CD4-positive, alpha-beta T cell treated with Interferon gamma for 1 hour (primary cell): ENCODE measurements at regions not wholly inside any gene's neighbourhood (a gene's known extent, or its start where the extent isn't known, plus 50 kb on each side); places are given as distances from the start of the nearest gene placed in this dataset.
"Not testable (repeated sequence)": the region's sequence is repeated elsewhere in the genome, so short reads cannot be mapped to it uniquely, and the experiment has no call there.

Experiments
- DNase-seq: peaks from one replicate; pipeline ENCODE4 v3.0.0-alpha.2; 2020

DNA sequence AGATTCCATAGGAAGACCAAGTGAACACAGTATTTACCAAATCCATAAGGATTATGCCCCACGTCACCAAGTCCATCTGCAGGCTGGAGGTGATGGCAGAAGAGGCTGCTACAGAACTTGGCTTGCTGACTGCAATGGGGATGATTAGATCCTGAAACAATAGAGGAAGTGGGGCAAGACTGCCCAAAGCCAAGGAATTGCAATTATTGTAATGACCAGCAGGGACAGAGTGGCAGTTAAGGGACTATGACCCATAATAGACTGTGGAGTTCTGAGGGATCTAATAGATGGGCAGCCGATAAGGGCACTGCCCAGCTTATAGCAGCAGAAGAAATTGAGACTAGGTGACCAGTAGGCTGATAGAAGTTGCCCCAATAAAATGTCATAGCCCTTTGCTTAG lies 108.4 kb downstream of the MINAR1 start:
- DNase-seq: no peak

DNA sequence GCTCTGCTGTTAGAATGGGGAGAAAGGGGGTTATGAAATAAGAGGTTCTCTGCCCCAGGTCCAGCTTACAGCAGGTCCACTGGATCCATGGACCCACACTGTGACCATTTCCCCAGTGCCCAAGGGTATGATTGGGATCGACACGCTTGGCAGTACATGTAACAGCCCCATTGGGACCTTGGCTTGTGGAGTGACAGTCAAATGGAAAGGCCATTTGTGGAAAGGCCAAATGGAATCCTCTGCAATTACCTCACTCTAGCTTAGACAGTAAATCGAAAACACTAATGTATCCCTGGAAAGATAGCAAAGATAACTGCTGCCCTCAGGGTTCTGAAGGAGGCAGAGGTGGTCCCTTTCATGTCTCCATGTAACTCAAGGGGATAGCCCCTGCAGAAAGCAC lies 109.1 kb downstream of the MINAR1 start:
- no peak for DNase-seq

DNA sequence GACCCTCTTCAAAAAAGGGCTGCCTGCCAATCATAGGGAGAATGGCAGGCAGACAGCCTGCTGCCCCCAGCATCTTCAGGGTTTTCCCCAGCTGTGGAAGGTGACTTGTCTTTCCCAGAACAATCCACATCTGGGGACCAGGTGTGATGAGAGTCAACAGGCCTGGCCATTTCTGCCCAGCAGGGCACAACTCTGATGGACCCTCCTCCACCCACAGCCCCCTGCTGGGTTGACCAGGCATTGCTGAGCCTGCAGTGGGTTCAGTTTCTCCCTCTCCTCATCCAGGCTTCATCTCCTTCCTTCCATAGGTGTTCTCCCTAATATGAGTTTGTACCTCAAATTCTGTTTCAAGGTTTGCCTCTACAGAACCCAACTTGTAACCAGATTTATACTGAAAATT lies 111.0 kb downstream of the MINAR1 start:
- DNase-seq: no peak

DNA sequence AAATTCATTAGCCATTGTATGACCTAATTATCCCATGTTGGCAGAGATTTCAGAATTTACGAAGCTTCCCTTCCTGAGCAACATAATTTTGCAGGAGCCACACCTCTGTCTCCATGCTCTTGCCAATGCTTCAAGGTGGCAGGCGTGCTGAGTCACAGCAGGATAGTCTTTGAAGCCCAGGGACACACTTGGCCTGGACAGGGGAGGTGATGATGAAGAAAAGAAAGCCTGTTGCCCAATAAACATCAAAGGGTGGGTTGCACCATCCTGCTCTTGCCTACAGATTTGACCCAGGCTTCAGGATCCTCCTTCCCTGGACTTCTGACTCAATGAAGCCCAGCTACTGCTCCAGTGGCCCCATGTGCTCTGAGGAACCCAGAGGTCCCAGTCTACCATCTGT lies 117.1 kb downstream of the MINAR1 start:
- no peak for DNase-seq

DNA sequence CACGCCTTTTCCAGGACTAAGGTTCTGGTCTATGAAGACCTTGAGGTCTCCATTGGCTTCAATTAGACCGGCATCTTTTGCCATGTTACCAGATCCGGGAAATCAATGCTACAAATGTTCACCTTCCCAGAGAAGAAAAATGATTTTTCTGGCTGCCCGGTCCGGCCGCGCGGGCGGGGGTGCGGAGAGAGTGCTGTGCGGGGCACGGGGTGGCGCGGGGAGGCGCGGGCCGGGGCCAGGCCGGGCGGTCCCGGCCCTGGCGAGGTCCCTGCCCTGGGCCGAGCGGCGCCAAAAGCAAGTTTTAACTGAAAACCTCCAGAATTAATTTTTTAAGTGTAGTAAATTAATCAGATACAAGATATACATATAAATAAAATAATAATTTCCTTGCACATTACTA lies 128.2 kb downstream of the MINAR1 start:
- DNase-seq: no peak

DNA sequence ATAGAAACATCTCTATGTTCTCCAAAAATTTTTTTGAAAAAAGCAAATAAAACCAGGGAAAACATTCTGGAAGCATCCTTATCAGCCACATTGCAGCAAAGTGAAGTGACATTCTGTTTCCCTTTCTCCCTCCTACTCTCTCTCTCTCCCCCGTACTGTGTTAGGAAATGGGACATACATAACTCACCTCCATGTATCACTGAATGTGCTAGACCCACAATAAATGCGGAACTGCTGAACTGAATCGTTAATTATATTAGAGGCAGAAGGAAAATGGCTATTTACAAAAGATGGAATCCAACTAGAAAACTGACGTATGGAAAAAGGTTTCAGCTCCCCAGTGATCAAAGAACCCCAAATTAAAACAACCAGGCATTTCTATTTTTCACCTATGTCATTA lies 129.8 kb downstream of the MINAR1 start:
- no peak for DNase-seq

DNA sequence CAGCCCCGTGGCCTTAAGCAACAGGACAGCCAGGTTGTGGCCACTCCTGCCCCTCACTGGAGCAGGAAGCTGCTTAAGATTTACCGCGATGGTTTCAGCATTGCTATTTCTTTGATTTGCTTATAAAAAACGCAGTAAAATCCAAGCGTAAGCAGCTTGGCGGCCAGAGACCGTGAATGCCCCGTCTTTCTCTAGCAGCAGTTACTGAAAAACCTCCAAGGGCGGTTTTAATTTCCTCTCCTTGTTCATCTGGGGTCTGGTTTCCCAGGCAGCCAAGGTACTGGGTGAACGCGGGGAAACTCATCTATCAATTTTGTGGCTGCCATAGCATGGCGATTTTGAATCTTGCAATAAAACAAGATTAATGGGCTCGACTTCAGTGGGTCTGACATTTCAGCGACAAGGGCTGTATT lies 130.3 kb downstream of the MINAR1 start:
- no peak for DNase-seq

DNA sequence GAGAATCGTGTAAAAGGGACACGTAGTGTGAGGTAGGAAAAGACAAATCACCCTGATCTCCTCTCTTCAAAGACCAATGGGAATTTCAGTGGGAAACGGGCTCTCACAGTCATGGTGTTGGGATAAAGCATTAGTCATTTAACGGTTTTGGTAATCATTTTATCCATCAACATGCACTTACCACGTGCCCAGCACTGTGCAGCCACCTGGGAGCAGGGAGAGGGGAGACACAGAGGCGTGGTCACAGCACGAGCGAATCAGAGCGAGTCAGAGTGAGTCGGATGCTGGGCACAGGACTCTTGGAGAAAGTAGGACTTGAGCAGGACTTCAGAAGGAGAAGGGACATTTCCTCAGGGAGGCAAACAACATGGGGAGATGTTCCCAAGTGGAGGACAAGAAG lies 130.8 kb downstream of the MINAR1 start:
- DNase-seq: no peak

DNA sequence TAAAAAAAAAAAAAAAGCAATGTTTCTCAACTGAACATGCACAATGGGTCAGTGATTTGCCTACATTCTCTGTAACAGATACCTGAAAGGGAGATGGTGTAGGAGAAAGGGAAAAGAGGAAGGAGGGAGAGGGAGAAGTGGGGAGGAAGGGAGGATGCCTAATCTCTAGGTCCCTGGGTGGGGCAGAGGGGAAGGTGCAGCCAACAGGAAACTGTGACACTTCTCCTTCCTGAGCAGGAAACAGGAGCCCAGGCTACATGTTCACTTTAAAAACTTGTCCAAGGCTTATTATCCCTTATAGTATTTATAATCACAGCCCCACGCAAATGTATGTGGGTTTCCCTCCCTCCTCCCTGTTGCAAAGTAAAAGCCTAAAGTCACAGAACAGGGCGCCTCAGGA lies 137.9 kb downstream of the MINAR1 start:
- DNase-seq: no peak

DNA sequence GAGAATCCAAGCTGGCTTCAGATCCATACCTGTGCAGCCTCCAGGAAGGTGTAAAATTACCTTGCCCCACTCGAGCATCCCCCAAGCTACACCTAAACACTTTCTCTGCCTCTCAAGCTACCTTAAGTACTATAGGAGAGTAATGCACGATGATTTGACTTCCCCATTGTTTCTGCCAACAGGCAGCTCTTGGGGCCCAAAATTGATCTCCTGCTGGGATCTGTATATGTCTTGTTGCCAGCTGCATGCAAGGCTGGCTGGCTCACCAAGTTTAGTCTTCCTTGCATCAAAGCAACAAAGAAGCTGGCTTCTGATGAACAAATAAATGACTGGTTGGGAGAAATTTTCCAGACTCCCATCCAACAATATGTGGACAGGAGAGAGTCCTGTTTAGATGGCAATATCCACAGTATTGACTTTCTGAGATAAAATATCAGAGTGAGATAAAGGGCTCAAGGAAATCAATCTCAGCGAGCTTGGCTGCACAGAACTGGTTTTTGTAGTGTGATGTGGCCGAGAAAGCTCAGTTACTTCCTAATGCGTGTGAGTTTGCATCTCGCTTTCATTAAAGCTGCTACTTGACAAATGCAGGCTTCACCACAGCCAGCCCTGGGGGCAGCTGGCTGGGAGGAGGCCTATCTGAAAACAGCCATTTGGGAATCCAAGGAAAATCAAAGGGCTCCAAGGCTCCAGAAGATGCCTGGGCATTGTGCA lies 140.7 kb downstream of the MINAR1 start:
- no peak for DNase-seq

DNA sequence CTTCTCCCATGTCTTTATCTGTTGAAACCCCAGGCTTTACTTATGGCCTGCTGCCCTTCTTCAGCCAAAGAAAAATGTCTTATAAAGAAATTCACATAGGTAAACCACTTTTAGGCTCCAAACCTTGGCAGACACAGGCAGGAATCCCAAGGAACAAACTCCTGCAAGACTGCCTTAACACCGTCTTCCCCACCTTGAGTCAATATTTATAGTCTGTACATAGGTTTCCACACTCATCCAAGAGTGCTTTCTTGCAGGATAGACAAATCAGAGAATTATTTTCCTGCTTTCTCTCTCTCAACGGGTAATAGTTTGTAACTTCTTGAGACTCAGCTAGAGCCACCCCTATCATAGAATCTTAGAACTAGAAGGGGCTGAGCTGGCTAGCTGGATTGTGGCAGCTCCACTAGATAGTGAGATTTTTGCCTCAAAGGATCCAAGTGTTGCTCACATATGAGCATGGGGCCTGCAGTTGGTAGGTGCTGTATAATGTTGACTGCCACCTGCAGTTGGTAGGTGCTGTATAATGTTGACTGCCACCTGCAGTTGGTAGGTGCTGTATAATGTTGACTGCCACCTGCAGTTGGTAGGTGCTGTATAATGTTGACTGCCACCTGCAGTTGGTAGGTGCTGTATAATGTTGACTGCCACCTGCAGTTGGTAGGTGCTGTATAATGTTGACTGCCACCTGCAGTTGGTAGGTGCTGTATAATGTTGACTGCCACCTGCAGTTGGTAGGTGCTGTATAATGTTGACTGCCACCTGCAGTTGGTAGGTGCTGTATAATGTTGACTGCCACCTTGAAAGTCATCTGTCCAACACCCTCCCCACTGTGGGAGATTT lies 142.5 kb downstream of the MINAR1 start:
- DNase-seq: not testable (repeated sequence)

DNA sequence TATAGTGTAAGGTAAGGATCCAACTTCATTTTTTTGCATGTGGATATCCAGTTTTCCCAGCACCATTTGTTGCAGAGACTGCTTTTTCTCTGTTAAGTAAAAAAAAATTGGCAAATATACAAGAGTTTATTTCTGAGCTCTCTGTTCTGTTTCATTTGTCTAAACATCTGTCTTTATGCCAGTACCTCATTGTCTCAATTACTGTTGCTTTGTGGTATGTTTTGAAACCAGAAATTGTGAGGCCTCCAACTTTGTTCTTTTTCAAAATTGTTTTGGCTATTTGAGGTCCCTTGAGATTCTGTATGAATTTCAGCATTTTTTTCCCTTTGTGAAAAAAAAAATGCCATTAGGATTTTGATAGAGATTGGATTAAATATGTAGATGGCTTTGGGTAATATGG lies 150.5 kb downstream of the MINAR1 start:
- DNase-seq: no peak

DNA sequence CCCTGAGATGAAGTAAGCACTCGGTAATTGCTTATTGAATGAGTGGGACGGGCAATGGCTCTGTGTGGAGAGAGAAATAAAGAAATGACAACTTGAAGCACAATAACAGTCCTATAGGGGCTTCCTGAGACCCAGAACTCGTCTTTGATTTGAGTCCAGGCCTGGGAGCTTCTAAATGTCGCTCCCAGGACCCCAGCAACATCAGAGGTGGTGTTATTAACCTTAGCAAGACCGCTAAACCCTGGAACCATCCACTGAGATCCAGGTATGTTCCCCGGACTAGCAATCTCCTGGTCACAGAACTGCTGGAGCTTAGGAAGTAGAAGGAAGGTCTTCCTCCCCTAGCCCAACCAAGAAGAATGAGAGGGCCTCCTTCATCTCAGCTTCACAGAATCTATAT lies 160.0 kb downstream of the MINAR1 start:
- no peak for DNase-seq

DNA sequence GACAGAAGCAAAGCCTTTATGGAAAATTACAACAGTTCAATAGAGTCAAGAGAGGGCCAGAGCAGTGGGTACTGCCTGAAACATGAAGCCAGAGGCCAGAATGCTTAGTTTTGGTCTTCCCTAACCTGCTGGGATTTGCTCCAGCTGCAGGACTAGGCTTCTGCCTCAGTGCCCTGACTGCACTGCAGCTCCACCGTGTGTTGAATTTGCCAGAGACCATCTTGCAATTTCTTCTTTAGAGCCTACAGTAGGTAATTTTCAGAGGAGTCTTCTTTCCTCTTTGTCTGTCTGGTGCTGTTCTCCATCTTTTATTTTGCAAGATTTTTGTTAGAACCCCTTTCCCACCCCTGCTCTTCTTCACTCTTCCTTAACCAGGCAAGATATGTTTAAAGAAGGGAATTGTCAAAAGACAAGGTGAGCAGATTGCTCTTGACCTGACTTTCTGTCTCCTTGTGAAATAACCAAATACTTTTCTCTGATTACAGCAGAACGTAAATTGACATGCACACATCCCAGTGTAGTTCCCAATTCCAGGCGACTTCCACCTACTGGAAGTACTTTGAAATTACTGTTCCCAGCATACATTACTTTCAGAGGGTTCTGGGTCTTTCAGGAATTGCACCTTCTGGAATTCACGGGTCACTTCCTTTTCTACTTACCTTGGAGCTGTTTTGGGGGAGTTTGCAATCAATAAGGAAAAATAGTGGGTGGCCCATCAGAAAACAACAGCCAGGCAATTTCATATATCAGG lies 161.2 kb downstream of the MINAR1 start:
- DNase-seq: no peak

DNA sequence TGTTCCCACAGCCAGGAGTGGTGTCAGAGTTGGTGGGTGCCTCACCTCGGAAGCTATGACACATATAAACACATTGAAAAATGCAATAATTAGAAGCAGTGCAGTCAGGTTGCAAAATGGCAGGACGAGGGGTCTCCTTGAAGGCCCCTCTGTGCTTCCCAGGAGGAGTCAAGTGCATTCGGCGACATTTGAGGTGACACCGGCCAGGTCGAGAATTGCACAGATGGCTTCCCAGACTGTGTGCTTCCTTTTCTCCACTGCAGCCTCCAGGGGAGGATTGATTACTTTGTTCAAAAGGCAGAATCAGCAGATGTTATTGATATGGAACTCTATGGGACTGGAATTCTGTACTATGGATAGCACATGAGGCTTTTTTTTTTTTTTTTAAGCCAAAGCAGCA lies 163.2 kb downstream of the MINAR1 start:
- no peak for DNase-seq

DNA sequence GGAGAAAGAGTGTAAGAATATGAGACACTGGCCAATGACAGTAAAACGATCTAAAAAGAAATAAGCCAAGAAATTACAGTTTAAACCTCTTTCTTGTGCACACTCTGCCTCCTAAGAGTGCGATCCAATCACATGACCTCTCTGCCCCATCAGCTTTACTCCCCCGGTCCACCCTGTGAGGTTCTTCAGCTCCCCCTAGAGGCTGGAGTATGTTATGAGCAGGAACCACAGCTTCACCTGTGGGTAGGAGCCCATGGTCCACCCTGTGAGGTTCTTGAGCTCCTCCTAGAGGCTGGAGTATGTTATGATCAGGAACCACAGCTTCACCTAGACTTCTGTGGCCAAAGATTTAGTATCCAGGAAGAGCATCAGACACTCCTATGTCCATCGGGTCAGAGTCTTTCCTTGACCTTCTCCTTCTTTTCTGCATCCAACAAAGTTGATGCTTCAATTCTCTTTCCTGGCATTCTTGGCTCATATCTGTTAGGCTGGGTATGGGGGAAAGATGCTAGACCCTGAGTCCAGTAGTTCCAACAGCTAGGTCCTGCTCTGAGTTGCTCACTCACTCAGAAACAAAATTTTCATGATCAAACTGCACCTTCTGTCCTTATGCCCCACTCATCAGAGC lies 164.0 kb downstream of the MINAR1 start:
- DNase-seq: peak; percentile 50

DNA sequence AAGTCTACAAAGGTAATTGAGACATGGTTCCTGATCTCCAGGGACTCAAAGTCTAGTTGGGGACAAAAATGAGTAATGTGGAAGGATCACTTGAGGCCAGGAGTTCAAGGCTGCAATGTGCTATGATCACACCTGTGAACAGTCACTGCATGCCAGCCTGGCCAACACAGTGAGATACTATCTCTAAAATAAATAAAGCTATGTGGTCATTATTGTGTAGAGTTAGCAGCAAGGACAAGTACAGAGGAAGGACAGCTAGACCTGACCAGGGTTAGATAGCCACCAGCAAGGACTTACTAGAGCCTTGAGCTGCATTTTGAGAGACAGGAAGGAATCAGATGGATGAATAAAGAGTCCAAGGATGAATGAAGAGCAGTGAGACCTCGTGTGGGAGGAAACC lies 166.5 kb downstream of the MINAR1 start:
- DNase-seq: no peak

DNA sequence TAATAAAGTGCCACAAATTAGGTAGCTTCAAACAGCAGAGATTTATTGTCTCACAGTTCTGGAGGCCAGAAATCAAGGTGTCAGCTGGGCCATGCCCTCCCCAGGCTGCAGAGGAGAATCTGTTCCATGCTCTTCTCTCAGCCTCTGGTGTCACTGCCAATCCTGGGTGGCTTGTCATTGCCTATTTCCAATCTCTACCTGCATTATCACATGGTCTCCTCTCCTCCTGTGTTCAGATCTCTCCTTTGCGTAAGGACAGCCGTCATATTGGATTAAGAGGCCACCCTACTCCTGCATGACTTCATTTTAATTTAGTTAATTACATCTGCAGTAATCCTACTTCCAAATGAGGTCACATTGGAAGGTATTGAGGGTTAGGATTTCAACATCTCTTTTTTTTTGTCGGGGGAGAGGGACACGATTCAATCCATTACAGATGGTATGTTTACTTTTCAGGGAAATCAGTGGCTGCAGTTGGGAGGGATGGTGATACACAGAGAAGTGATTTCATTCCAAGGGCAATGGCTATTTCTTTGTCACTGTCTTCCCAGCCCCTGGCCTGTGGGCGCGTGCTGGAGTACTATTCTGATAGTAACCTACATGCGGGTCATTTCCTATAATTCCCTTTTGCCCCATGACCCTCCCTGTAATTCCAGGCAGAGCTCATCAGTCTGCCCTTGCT lies 169.4 kb downstream of the MINAR1 start:
- DNase-seq: no peak

DNA sequence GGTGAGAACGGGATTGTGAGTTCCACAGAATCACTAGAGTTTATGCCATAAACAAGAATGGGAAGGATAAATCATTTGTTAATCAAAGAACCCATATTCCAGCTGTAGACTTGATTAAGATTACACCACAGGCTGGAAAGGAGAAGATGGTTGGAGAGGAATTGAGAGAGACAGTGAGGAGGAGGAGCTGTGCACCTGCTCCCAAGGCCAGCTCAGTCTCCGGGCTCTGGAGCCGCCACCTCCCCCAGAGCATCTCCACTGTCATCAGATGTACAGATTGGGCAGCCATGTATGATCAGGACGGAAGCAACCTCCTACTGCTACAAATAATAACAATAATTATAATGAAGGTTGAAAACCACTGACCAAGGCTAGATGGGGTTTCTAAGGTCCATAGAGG lies 170.0 kb downstream of the MINAR1 start:
- no peak for DNase-seq

DNA sequence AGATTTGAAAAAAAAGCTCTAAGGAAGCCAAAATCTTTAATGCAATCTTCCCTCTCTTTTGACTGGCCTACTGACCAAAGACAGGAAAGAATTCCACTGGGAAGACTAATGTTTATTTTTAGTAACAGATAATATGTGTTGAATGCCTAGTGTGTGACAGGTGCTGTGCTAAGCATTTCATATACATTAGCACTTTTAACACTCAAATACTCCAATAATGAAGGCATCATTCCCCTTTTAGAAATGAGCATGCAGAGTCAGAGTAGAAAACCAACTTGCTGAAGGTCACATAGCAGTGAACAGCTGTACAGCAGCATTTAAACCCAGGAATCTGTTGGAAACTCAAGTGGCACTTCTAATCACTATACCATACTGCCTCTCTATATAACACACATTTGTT lies 170.6 kb downstream of the MINAR1 start:
- DNase-seq: no peak

DNA sequence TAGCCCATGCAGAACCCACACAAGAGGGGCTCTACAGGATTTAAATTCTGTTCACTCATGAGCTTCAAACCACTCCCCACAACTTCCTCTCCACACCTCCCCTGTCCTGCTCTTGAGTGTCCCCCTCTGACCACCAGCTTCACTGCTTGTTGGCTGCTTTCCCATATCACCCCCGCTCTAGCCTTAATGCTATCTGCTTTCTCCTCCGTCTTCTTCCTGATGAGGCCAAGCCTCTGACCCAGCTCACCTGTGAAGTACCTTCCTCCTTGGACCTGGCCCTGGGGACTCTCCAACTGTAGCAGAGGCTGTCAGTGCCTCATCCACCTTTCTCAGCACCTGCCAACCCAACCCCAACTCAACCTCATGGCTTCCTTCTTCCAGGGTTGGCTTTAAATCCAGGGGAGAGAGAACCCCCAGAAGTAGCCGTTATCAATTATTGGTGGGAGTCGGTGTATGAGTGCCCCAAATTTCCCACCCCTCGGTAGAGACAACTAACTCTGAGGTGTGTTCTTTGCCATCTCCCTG lies 174.8 kb downstream of the MINAR1 start:
- DNase-seq: no peak

DNA sequence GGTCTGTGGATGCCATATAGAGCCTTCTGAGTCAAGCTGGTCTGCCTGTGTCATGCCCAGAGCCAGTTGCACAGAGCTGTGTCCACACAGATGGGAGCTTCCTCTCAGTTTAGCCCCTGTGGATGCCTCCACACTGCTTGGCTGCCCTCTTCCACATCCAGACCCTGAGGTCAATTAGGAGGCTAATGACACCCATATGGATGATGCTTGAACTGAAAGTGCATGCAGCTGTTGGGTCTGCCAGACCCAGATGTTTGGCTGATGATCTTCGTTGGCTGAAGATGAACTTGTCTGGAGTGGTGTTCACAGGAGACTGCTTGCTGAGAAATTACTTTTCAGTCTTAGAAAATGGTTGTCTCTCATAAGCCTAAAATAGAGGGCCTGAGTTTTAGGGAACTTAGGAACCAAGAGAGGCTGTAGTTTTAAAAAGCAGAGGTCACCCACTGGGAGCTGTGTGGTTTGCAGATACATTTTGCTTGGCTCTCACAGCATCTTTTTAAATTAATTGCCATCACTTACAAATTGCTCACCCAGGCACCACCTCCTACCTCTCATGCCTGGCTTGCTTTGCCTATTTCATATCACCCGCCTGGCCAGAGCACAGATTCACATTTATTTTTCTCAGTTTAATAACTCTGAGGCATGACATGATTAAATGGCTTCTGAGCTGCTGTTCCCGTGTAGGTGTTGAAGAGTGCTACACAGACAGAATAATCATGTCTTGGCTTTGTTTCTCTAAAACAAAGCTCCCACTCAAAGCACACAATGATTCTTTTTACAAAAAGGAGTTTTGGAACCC lies 176.1 kb downstream of the MINAR1 start:
- DNase-seq: no peak
